ENCODE measurements at regions not wholly inside any gene's neighbourhood (a gene's known extent, or its start where the extent isn't known, plus 50 kb on each side); places are given as distances from the start of the nearest gene placed in this dataset.
"Not testable (repeated sequence)": the region's sequence is repeated elsewhere in the genome, so short reads cannot be mapped to it uniquely, and the experiment has no call there.

- DNase-seq (ENCODE audit: low read depth in 4 of 4, low spot score in 3 of 4) = not testable (repeated sequence)
Observed at GRCh38 chr2:58691041-58691440, 449.9 kb upstream of the FANCL start.

GRCh38 chr2:58688813-58689212 is 447.7 kb upstream of the FANCL start:
- DNase-seq (ENCODE audit: low read depth in 4 of 4, low spot score in 3 of 4) = no peak

GRCh38 chr2:58686776-58687175 is 445.7 kb upstream of the FANCL start:
- no peak for DNase-seq (ENCODE audit: low read depth in 4 of 4, low spot score in 3 of 4)

- DNase-seq (ENCODE audit: low read depth in 4 of 4, low spot score in 3 of 4) = no peak
Observed at GRCh38 chr2:58680755-58681310, 439.7 kb upstream of the FANCL start.

- no peak for DNase-seq (ENCODE audit: low read depth in 4 of 4, low spot score in 3 of 4)
Observed at GRCh38 chr2:58677748-58678147, 436.6 kb upstream of the FANCL start.

GRCh38 chr2:58671675-58672074 is 430.6 kb upstream of the FANCL start:
- DNase-seq (ENCODE audit: low read depth in 4 of 4, low spot score in 3 of 4) = no peak

- DNase-seq (ENCODE audit: low read depth in 4 of 4, low spot score in 3 of 4) = no peak
Observed at GRCh38 chr2:58669998-58670397, 428.9 kb upstream of the FANCL start.

- DNase-seq (ENCODE audit: low read depth in 4 of 4, low spot score in 3 of 4) = no peak
Observed at GRCh38 chr2:58667137-58667774, 426.1 kb upstream of the FANCL start.

- DNase-seq (ENCODE audit: low read depth in 4 of 4, low spot score in 3 of 4) = no peak
Observed at GRCh38 chr2:58666323-58666970, 425.3 kb upstream of the FANCL start.

- DNase-seq (ENCODE audit: low read depth in 4 of 4, low spot score in 3 of 4) = no peak
Observed at GRCh38 chr2:58665154-58665553, 424.0 kb upstream of the FANCL start.

- no peak for DNase-seq (ENCODE audit: low read depth in 4 of 4, low spot score in 3 of 4)
Observed at GRCh38 chr2:58664523-58665151, 423.5 kb upstream of the FANCL start.

- no peak for DNase-seq (ENCODE audit: low read depth in 4 of 4, low spot score in 3 of 4)
Observed at GRCh38 chr2:58660046-58660445, 418.9 kb upstream of the FANCL start.

GRCh38 chr2:58655152-58655551 is 414.0 kb upstream of the FANCL start:
- no peak for DNase-seq (ENCODE audit: low read depth in 4 of 4, low spot score in 3 of 4)

GRCh38 chr2:58651930-58652329 is 410.8 kb upstream of the FANCL start:
- DNase-seq (ENCODE audit: low read depth in 4 of 4, low spot score in 3 of 4) = no peak

GRCh38 chr2:58650781-58651180 is 409.7 kb upstream of the FANCL start:
- no peak for DNase-seq (ENCODE audit: low read depth in 4 of 4, low spot score in 3 of 4)

GRCh38 chr2:58649756-58650155 is 408.6 kb upstream of the FANCL start:
- no peak for DNase-seq (ENCODE audit: low read depth in 4 of 4, low spot score in 3 of 4)

GRCh38 chr2:58645017-58645416 is 403.9 kb upstream of the FANCL start:
- DNase-seq (ENCODE audit: low read depth in 4 of 4, low spot score in 3 of 4) = no peak

GRCh38 chr2:58644451-58644850 is 403.3 kb upstream of the FANCL start:
- DNase-seq (ENCODE audit: low read depth in 4 of 4, low spot score in 3 of 4) = no peak

- DNase-seq (ENCODE audit: low read depth in 4 of 4, low spot score in 3 of 4) = no peak
Observed at GRCh38 chr2:58641001-58641400, 399.9 kb upstream of the FANCL start.

GRCh38 chr2:58640042-58640441 is 398.9 kb upstream of the FANCL start:
- DNase-seq (ENCODE audit: low read depth in 4 of 4, low spot score in 3 of 4) = no peak

- DNase-seq (ENCODE audit: low read depth in 4 of 4, low spot score in 3 of 4) = no peak
Observed at GRCh38 chr2:58638256-58638805, 397.2 kb upstream of the FANCL start.

GRCh38 chr2:58636872-58637271 is 395.7 kb upstream of the FANCL start:
- DNase-seq (ENCODE audit: low read depth in 4 of 4, low spot score in 3 of 4) = no peak

All from left renal pelvis (tissue), 4 donors.